ENCODE measurements at regions not wholly inside any gene's neighbourhood (a gene's known extent, or its start where the extent isn't known, plus 50 kb on each side); places are given as distances from the start of the nearest gene placed in this dataset.
"Not testable (repeated sequence)": the region's sequence is repeated elsewhere in the genome, so short reads cannot be mapped to it uniquely, and the experiment has no call there.

- no peak for DNase-seq
These were observed 226.7 kb upstream of the ZNF804A start for GRCh38 chr2:184371641-184372040.

- no peak for DNase-seq
These were observed 225.8 kb upstream of the ZNF804A start for GRCh38 chr2:184372484-184372883.

DNA sequence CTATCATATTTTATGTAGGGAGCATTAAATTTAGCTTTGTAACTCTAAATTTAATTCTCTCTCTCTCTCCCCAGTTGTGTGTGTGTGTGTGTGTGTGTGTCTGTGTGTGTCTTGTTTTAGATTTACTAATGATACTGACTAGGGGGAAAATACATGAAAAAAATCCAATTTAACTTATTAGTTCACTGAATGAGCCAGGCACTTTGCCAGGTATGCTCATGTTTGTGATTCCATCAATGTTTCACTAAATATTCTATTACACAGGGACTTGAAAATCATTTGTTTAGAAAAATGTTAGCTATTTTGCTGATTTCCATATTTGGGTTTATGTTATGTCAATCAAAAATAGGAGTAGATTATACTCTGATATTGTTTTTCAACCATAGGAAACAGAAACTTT lies 203.7 kb upstream of the ZNF804A start:
- no peak for DNase-seq

GRCh38 chr2:184402381-184402780 lies 195.9 kb upstream of the ZNF804A start:
- no peak for DNase-seq

GRCh38 chr2:184407041-184407630 lies 191.2 kb upstream of the ZNF804A start:
- not testable (repeated sequence) for DNase-seq

GRCh38 chr2:184410160-184410559 lies 188.2 kb upstream of the ZNF804A start:
- DNase-seq, result no peak

GRCh38 chr2:184413221-184413620 lies 185.1 kb upstream of the ZNF804A start:
- DNase-seq, result no peak

DNA sequence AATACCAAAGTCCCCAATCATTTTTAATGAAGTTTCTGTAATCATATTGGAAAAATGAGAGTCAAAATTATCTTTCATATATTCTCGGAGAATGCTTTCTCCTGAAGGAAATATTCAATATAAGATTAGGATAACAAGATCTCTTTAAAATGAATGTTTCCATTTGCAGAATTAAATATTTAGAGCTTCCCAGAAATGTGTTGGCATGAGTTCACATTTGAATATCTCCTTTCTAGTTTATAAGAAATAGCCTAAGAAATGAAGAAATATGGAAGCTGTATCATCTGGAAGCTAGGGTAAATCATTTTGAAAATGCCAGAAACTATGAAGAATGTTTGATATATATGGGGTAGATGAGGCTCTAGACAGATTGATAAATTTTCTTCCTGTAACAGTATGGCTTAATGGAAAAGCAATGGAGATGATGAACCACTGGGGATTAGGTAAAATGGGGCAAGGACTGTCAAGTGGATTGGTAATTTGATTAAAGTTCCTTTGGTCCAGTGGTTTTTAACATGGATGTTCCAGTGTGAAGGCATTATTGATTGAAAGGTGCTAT lies 184.6 kb upstream of the ZNF804A start:
- no peak for DNase-seq

DNA sequence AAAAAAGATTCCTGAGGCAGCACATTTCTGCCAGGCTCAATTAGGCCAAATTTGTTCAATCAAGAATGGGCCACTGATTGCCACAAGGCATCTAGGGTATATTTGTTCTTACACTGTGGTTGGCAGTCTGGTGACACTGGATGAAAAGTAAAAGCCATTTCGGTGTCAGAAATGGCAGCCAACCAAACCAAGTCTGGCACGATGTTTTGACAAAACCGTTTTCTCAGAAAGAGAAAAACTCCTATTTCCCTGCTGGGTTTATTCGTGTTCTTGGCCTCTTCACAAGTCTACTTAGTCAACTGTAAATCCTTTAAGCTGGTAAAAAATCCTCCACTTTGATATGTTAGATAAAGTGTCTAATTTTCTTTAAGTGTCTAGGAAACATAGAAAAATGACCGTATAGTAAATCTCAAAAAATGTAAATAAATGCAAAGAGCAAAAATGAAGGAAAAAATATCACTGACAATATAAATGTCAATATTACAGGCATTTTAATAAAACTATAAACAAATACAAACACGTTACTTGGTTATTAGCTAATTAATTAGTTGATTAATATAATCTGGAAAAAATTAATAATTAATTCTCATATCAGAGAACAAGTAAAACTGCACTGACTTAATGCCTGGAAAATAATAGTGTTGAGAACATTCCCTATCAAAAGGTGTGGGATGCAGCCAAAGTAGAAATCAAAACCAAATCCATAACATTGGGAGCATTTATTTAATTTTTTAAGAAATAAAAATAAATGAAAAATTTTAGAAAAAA lies 182.0 kb upstream of the ZNF804A start:
- no peak for DNase-seq

DNA sequence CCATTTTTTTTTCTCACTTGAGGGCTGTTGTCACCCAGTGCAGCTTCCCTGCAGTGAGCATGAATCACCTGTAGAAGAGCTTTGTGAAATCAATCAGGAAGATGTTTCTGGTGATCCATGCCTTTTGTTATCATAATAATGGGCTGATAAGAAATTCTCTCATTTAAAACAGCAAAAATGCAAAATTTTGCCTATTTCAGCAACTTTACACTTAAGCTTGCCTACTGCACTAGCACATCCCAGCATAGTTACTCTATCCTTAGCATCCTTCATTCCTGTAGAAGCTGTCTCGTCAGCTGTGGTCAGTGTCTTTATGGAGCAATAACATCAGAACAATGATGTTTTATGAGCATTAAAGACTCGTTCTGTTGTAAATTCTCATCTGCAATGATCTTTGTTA lies 178.6 kb upstream of the ZNF804A start:
- DNase-seq, result no peak

GRCh38 chr2:184421456-184421855 lies 176.9 kb upstream of the ZNF804A start:
- not testable (repeated sequence) for DNase-seq

DNA sequence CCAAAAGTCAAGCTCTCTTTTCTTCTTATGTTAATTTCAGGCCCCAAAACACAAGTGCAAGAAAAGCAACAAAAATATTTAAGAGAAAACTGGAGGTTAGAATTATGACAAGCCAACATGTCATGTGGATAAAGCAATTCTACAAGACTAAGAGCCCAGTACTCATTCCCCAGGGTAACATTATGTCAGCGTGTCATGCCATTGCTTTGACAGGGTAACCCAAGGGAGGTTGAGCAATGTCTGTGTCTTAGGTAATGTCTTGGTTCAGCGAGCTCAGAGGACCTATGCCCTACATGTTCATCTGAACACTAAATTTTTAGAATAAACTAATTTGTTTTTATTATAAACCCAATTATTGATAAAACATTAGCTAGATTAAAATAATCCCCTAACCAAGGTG lies 173.2 kb upstream of the ZNF804A start:
- DNase-seq, result no peak

GRCh38 chr2:184444217-184444616 lies 154.1 kb upstream of the ZNF804A start:
- no peak for DNase-seq

DNA sequence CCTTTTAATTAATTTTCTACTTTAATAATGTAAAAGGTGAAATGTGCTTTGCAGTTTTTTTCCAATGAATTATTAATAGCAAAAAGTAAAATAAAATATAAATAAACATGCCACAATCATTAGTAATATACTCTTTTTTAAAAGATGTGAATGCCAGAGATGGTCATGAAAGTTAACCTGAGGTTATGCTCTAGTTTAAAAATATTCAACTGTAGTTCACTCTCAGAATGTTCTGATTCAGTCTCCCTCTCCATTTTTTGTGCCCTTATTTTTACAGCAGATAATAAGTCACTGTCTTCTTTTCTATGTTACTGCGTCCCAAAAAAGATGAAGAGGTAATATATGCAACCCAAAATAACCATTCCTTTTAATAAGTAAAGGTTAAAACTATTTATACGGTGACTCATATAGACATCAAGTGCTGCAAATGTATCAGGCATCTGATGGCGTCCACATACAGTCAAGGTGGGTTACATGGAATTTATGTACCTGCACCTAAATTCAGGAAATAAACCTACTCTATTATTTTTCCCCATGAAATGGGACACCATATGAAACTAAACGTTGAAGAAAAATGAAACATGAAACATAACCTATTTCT lies 153.6 kb upstream of the ZNF804A start:
- DNase-seq, result no peak

DNA sequence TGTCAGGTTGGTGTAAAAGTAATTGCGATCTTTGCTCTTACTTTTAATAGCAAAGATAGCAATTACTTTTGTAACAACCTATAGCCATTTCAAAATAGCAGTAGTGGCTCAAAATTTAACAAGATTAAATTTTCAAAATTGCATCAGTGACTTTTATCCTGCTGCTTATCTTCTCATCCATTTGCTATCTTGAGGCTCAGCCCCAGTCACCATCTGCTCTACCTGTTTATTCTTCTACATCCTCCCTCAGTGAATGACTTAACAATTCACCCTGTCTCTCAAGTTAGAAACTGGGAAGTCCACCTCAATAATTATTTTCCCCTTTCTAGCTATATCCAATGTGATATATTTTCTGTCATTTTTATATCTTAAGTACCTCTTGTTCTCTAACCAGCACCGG lies 148.6 kb upstream of the ZNF804A start:
- DNase-seq, result no peak

DNA sequence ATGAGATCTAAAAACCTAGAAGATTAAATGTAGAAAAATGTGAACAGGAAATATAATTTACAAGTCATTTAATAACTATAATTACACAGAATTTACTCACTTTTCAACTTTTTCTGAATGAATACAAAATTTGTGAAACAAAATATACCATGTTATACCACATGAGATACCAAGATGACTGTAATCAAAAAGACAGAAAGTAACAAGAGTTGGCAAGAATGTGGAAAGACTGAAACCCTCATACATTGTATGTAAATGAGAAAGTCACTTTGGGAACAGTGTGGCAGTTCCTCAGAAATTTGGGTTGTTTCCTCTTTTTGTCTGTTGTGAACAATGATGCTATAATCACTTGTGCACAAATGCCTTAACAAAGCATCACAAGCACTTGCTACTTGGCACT lies 145.4 kb upstream of the ZNF804A start:
- no peak for DNase-seq

DNA sequence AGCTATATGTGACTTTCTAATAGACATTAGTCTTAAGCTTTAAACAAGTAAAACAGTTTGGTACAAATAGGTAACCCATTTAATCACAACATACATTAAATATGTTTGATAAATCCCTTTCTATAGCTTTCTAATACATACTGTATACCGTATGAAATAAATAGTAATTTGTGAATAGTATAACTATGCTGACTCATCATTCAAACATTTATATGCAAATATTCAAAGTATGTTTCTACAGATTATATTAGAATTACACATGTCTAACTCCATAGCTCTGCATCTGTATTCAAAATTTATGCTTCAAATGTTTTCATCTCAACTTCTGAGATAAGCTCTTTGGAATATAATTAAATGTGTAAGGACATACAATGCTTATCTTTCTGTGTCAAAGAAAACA lies 142.7 kb upstream of the ZNF804A start:
- no peak for DNase-seq

- DNase-seq, result not testable (repeated sequence)
These were observed 141.6 kb upstream of the ZNF804A start for GRCh38 chr2:184456693-184457092.

- no peak for DNase-seq
These were observed 135.0 kb upstream of the ZNF804A start for GRCh38 chr2:184463102-184463865.

GRCh38 chr2:184463866-184464248 lies 134.5 kb upstream of the ZNF804A start:
- no peak for DNase-seq

- no peak for DNase-seq
These were observed 129.5 kb upstream of the ZNF804A start for GRCh38 chr2:184468826-184469225.

GRCh38 chr2:184472481-184472880 lies 125.8 kb upstream of the ZNF804A start:
- DNase-seq, result no peak

GRCh38 chr2:184481865-184482264 lies 116.5 kb upstream of the ZNF804A start:
- DNase-seq, result no peak
